H9 (cell line): ENCODE measurements at regions not wholly inside any gene's neighbourhood (a gene's known extent, or its start where the extent isn't known, plus 50 kb on each side); places are given as distances from the start of the nearest gene placed in this dataset.

Experiments
- DNase-seq: peaks from one replicate; pipeline ENCODE4 v3.0.0-alpha.2; 2017
- H2AFZ ChIP-seq: one replicate; pipeline ENCODE4 v1.6.1; 2013; ENCODE audit warnings: mild to moderate bottlenecking, low read length, control low read depth, moderate library complexity
- H2AK5ac ChIP-seq: 2 replicates; pipeline ENCODE4 v1.6.1; 2013; ENCODE audit warnings: low read length, control low read depth, mixed read lengths; ENCODE audit not compliant: insufficient read length
- H2BK120ac ChIP-seq: one replicate; pipeline ENCODE4 v1.6.1; 2013; ENCODE audit warnings: low read depth, mild to moderate bottlenecking, low read length, control low read depth, inconsistent platforms; ENCODE audit not compliant: poor library complexity, severe bottlenecking
- H2BK12ac ChIP-seq: 2 replicates; pipeline ENCODE4 v1.6.1; 2013; ENCODE audit warnings: low read length, control low read depth, mixed read lengths, low read depth; ENCODE audit not compliant: insufficient read length
- H2BK15ac ChIP-seq: 2 replicates; pipeline ENCODE4 v1.6.1; 2013; ENCODE audit warnings: low read depth, low read length, control low read depth
- H2BK20ac ChIP-seq: one replicate; pipeline ENCODE4 v1.6.1; 2013; ENCODE audit warnings: low read depth, mild to moderate bottlenecking, low read length, control low read depth, inconsistent platforms; ENCODE audit not compliant: poor library complexity, severe bottlenecking
- H2BK5ac ChIP-seq: 2 replicates; pipeline ENCODE4 v1.6.1; 2013; ENCODE audit warnings: low read length, control low read depth, mixed read lengths; ENCODE audit not compliant: insufficient read length
- H3K14ac ChIP-seq: 2 replicates; pipeline ENCODE4 v1.6.1; 2013; ENCODE audit warnings: low read length, control low read depth; ENCODE audit not compliant: insufficient read depth
- H3K18ac ChIP-seq: 2 replicates; pipeline ENCODE4 v1.6.1; 2013; ENCODE audit warnings: low read depth, mild to moderate bottlenecking, mixed read lengths, low read length, control low read depth; ENCODE audit not compliant: insufficient read length
- H3K23ac ChIP-seq: 2 replicates; pipeline ENCODE4 v1.6.1; 2013; ENCODE audit warnings: low read length, control low read depth, mixed read lengths, low read depth; ENCODE audit not compliant: insufficient read length
- H3K23me2 ChIP-seq: 2 replicates; pipeline ENCODE4 v1.6.1; 2013; ENCODE audit warnings: low read depth, mild to moderate bottlenecking, mixed read lengths, low read length, control low read depth; ENCODE audit not compliant: insufficient read length, poor library complexity, severe bottlenecking
- H3K27ac ChIP-seq: 2 replicates; pipeline ENCODE4 v1.5.1; 2013; ENCODE audit warnings: low read length, control low read depth, mixed read lengths, low read depth; ENCODE audit not compliant: insufficient read length
- H3K27me3 ChIP-seq: 2 replicates; pipeline ENCODE4 v1.6.1; 2013; ENCODE audit warnings: low read length, control low read depth, inconsistent platforms; ENCODE audit not compliant: insufficient read depth
- H3K4ac ChIP-seq: 2 replicates; pipeline ENCODE4 v1.6.1; 2013; ENCODE audit warnings: low read depth, mild to moderate bottlenecking, control low read depth, inconsistent platforms, low read length, moderate library complexity
- H3K4me1 ChIP-seq: 2 replicates; pipeline ENCODE4 v1.6.1; 2013; ENCODE audit warnings: low read length, control low read depth, inconsistent platforms; ENCODE audit not compliant: insufficient read depth
- H3K4me2 ChIP-seq: 2 replicates; pipeline ENCODE4 v1.6.1; 2013; ENCODE audit warnings: low read length, control low read depth, mixed read lengths; ENCODE audit not compliant: insufficient read length, insufficient read depth
- H3K56ac ChIP-seq: 2 replicates; pipeline ENCODE4 v1.6.1; 2013; ENCODE audit warnings: low read depth, mild to moderate bottlenecking, mixed read lengths, low read length, control low read depth; ENCODE audit not compliant: insufficient read length
- H3K79me1 ChIP-seq: 2 replicates; pipeline ENCODE4 v1.6.1; 2013; ENCODE audit warnings: low read depth, mild to moderate bottlenecking, moderate library complexity, low read length, control low read depth, inconsistent platforms; ENCODE audit not compliant: insufficient read depth, poor library complexity, severe bottlenecking
- H3K79me2 ChIP-seq: 2 replicates; pipeline ENCODE4 v1.6.1; 2013; ENCODE audit warnings: low read length, control low read depth, inconsistent platforms; ENCODE audit not compliant: insufficient read depth
- H3K9ac ChIP-seq: 2 replicates; pipeline ENCODE4 v1.6.1; 2013; ENCODE audit warnings: low read length, control low read depth, mixed read lengths; ENCODE audit not compliant: insufficient read length; ENCODE audit errors: extremely low read depth
- H3K9me3 ChIP-seq: one replicate; pipeline ENCODE4 v1.6.1; 2013; ENCODE audit warnings: low read depth, low read length, inconsistent platforms; ENCODE audit not compliant: control insufficient read depth
- H3T11ph ChIP-seq: one replicate; pipeline ENCODE4 v1.6.1; 2013; ENCODE audit warnings: mild to moderate bottlenecking, low read length, control low read depth, inconsistent platforms
- H4K20me1 ChIP-seq: one replicate; pipeline ENCODE4 v1.6.1; 2013; ENCODE audit not compliant: control insufficient read depth, insufficient read length, insufficient read depth
- H4K5ac ChIP-seq: 2 replicates; pipeline ENCODE4 v1.6.1; 2013; ENCODE audit warnings: low read depth, mild to moderate bottlenecking, mixed read lengths, low read length, control low read depth; ENCODE audit not compliant: insufficient read length
- H4K8ac ChIP-seq: replicated peaks from 2 replicates; pipeline ENCODE4 v1.6.1; 2013; ENCODE audit warnings: low read length, control low read depth, mixed read lengths, low read depth; ENCODE audit not compliant: insufficient read length
- H4K91ac ChIP-seq: 2 replicates; pipeline ENCODE4 v1.6.1; 2013; ENCODE audit warnings: low read depth, mild to moderate bottlenecking, moderate library complexity, mixed read lengths, low read length, control low read depth; ENCODE audit not compliant: insufficient read length
- H3K27ac Mint-ChIP-seq, 3 experiments: 2 replicates in 2 of 3; 3 replicates in 1 of 3; pipeline ENCODE4 v1.8.0; 2020 to 2021; ENCODE audit warnings: mixed read lengths in 3 of 3, mild to moderate bottlenecking in 1 of 3, moderate library complexity in 1 of 3
- H3K27me3 Mint-ChIP-seq: 2 replicates; pipeline ENCODE4 v1.8.0; 2021; ENCODE audit warnings: low read depth, mild to moderate bottlenecking, moderate library complexity, mixed read lengths
- H3K36me3 Mint-ChIP-seq, 3 experiments: 2 replicates in 2 of 3; 3 replicates in 1 of 3; pipeline ENCODE4 v1.8.0; 2020 to 2021; ENCODE audit warnings: low read depth in 3 of 3, mixed read lengths in 3 of 3; ENCODE audit not compliant: insufficient read depth in 1 of 3
- H3K4me1 Mint-ChIP-seq, 2 experiments: 2 replicates each; pipeline ENCODE4 v1.8.0; 2020; ENCODE audit warnings: mixed read lengths in 2 of 2
- H3K4me3 Mint-ChIP-seq, 2 experiments: 2 replicates in 1 of 2; 3 replicates in 1 of 2; pipeline ENCODE4 v1.8.0; 2020 to 2021; ENCODE audit warnings: mild to moderate bottlenecking in 2 of 2, mixed read lengths in 2 of 2, moderate library complexity in 1 of 2
- H3K9me3 Mint-ChIP-seq, 2 experiments: 2 replicates in 1 of 2; 3 replicates in 1 of 2; pipeline ENCODE4 v1.8.0; 2020; ENCODE audit warnings: mild to moderate bottlenecking in 2 of 2, mixed read lengths in 2 of 2, moderate library complexity in 1 of 2
- WGBS: extraction: QIAGEN DNeasy Blood & Tissue Kit; methylation state at CpG from one replicate; pipeline ENCODE4 v1.1.7; 2013; ENCODE audit warnings: missing lambda C conversion rate, low lambda C conversion rate, mixed read lengths; ENCODE audit not compliant: insufficient read length; ENCODE audit errors: extremely low coverage; 5-methylcytosine and 5-hydroxymethylcytosine counted together
- TF ChIP-seq, protein P1 (sequence below): fragments of 200-600 bp; sonication (generic); conservative IDR thresholded peaks from 3 replicates; pipeline ENCODE4 v1.8.0; 2021; ENCODE audit warnings: antibody characterized with exemption, mild to moderate bottlenecking

DNA sequence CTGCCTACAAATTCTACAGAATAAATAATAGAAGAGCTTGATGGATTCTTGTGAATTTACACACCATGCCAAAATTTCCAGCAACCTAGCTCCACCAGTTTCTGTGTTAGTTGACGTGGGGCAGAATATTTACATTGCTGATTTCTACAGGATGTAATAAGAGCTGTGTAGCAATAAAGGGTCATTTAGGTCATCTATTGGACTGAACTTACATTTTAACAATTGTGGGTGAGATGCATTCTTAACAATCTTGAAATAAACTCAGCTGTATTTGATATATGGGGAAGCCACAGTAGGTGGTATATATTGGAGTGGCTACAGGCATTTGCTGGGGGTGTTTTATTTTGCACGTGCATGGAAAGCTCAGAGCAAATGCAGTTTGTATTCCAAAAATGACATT is 655.3 kb downstream of the IQCM start:
- Mint-ChIP-seq H3K4me3 (no peak overlapping the region), H3K36me3 (no peaks in the 10 kb centered on the region), H3K27me3 (no peaks in the 10 kb centered on the region), H3K27ac (no peak overlapping the region), H3K4me1 (peaks cover 15 to 18% of the 10 kb centered on the region in 2 experiments), H3K9me3 (no peaks in the 10 kb centered on the region)
- no peak overlapping the region for H4K91ac ChIP-seq
- H2BK20ac ChIP-seq = no peak overlapping the region
- no peak overlapping the region for H3K27ac ChIP-seq
- H4K8ac ChIP-seq = no peak overlapping the region
- H4K20me1 ChIP-seq = no peaks in the 10 kb centered on the region
- no peaks in the 10 kb centered on the region for H3K27me3 ChIP-seq
- H2BK15ac ChIP-seq = no peak overlapping the region
- H2BK12ac ChIP-seq = no peak overlapping the region
- no peak for DNase-seq
- no peak overlapping the region for H3K9ac ChIP-seq
- H3K18ac ChIP-seq = no peak overlapping the region
- no CpG with 5 or more reads among the region's 2 CpGs for WGBS
- no peak overlapping the region for H3K23ac ChIP-seq
- H2BK5ac ChIP-seq = no peak overlapping the region
- peaks cover 3% of the 10 kb centered on the region; the same call in 1 of the 2 replicates for H3K4me1 ChIP-seq
- no peak overlapping the region for H3K14ac ChIP-seq
- no peak overlapping the region for H2AFZ ChIP-seq
- no peak overlapping the region for H3K4ac ChIP-seq
- H3K9me3 ChIP-seq = no peaks in the 10 kb centered on the region
- no peak overlapping the region for H4K5ac ChIP-seq
- H3T11ph ChIP-seq = no peak overlapping the region
- no peaks in the 10 kb centered on the region for H3K79me2 ChIP-seq
- H3K56ac ChIP-seq = no peak overlapping the region
- no peak overlapping the region for H2BK120ac ChIP-seq
- H3K4me2 ChIP-seq = no peak overlapping the region
- H3K79me1 ChIP-seq = no peaks in the 10 kb centered on the region
- TF ChIP-seq, protein P1, sequence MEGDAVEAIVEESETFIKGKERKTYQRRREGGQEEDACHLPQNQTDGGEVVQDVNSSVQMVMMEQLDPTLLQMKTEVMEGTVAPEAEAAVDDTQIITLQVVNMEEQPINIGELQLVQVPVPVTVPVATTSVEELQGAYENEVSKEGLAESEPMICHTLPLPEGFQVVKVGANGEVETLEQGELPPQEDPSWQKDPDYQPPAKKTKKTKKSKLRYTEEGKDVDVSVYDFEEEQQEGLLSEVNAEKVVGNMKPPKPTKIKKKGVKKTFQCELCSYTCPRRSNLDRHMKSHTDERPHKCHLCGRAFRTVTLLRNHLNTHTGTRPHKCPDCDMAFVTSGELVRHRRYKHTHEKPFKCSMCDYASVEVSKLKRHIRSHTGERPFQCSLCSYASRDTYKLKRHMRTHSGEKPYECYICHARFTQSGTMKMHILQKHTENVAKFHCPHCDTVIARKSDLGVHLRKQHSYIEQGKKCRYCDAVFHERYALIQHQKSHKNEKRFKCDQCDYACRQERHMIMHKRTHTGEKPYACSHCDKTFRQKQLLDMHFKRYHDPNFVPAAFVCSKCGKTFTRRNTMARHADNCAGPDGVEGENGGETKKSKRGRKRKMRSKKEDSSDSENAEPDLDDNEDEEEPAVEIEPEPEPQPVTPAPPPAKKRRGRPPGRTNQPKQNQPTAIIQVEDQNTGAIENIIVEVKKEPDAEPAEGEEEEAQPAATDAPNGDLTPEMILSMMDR = no peak
- no peaks in the 10 kb centered on the region for H3K23me2 ChIP-seq
- no peak overlapping the region for H2AK5ac ChIP-seq
